SK-N-SH (cell line): ENCODE measurements at regions not wholly inside any gene's neighbourhood (a gene's known extent, or its start where the extent isn't known, plus 50 kb on each side); places are given as distances from the start of the nearest gene placed in this dataset.

ENCODE experiments used
- CTCF ChIA-PET: fragments of 300-600, 350-600 bp; formaldehyde crosslinking; extraction: SDS; loops from one replicate; lab custom pipeline; 2021; lab: Yijun Ruan, JAX
- POLR2A ChIA-PET: fragments of 350-600 bp; sonication (Branson Sonifier 250); formaldehyde crosslinking; extraction: SDS; loops from one replicate; lab custom pipeline; 2020; ENCODE audit warnings: antibody characterized with exemption, inconsistent platforms; lab: Yijun Ruan, JAX
- DNase-seq: peaks from one replicate; pipeline ENCODE4 v3.0.0; 2012
- H2AFZ ChIP-seq: fragments of 200-600 bp; sonication (generic); 2 replicates; pipeline ENCODE4 v1.8.1; 2016; ENCODE audit warnings: antibody characterized with exemption, mild to moderate bottlenecking, low read depth
- H3F3A ChIP-seq: fragments of 200-600 bp; sonication (generic); replicated peaks from 2 replicates; pipeline ENCODE3; 2016; ENCODE audit warnings: antibody characterized with exemption, mild to moderate bottlenecking; ENCODE audit not compliant: insufficient read depth
- H3K27ac ChIP-seq, 2 experiments: fragments of 200-500 bp in 1 of 2; fragments of 200-600 bp in 1 of 2; sonication (Bioruptor generic) in 1 of 2; sonication (generic), shearing (Covaris generic) in 1 of 2; 2 replicates each; pipeline versions ENCODE4 v1.5.1 to v1.6.1; 2014 to 2016; ENCODE audit warnings: low read depth in 2 of 2, inconsistent platforms in 1 of 2, low read length in 1 of 2, mild to moderate bottlenecking in 1 of 2, mixed read lengths in 1 of 2
- H3K27me3 ChIP-seq: fragments of 200-600 bp; sonication (generic), shearing (Covaris generic); 2 replicates; pipeline ENCODE4 v1.6.1; 2016; ENCODE audit warnings: mixed run types; ENCODE audit not compliant: insufficient read depth
- H3K36me3 ChIP-seq, 2 experiments: fragments of 200-500 bp in 1 of 2; fragments of 200-600 bp in 1 of 2; sonication (Bioruptor generic) in 1 of 2; sonication (generic) in 1 of 2; replicated peaks in 1 of 2; 2 replicates each; pipeline versions ENCODE3 to v1.5.1; 2014 to 2016; ENCODE audit warnings: low read length in 1 of 2, mild to moderate bottlenecking in 1 of 2; ENCODE audit not compliant: insufficient read depth in 2 of 2, control insufficient read depth in 1 of 2
- H3K4me1 ChIP-seq, 2 experiments: fragments of 200-500 bp in 1 of 2; fragments of 200-600 bp in 1 of 2; sonication (Bioruptor generic) in 1 of 2; sonication (generic), shearing (Covaris generic) in 1 of 2; 2 replicates each; pipeline versions ENCODE4 v1.5.1 to v1.6.1; 2014 to 2016; ENCODE audit warnings: low read depth in 1 of 2, low read length in 1 of 2, mixed run types in 1 of 2; ENCODE audit not compliant: insufficient read depth in 2 of 2, control insufficient read depth in 1 of 2
- H3K4me2 ChIP-seq: fragments of 200-600 bp; sonication (generic), shearing (Covaris generic); 2 replicates; pipeline ENCODE4 v1.6.1; 2017; ENCODE audit warnings: mixed run types
- H3K4me3 ChIP-seq, 2 experiments: fragments of 200-500 bp in 1 of 2; fragments of 200-600 bp in 1 of 2; sonication (Bioruptor generic) in 1 of 2; sonication (generic), shearing (Covaris generic) in 1 of 2; 2 replicates each; pipeline versions ENCODE4 v1.5.1 to v1.8.1; 2014 to 2016; ENCODE audit warnings: low read depth in 2 of 2, inconsistent platforms in 1 of 2, low read length in 1 of 2, mild to moderate bottlenecking in 1 of 2, mixed read lengths in 1 of 2, moderate library complexity in 1 of 2
- H3K79me2 ChIP-seq: fragments of 200-600 bp; sonication (generic); 2 replicates; pipeline ENCODE4 v1.8.1; 2017; ENCODE audit warnings: mild to moderate bottlenecking; ENCODE audit not compliant: insufficient read depth
- H3K9ac ChIP-seq: fragments of 200-600 bp; sonication (generic); 2 replicates; pipeline ENCODE4 v1.6.1; 2017; ENCODE audit warnings: mixed run types
- H3K9me2 ChIP-seq: fragments of 200-600 bp; sonication (generic); 2 replicates; pipeline ENCODE4 v1.6.1; 2017; ENCODE audit warnings: mixed run types
- H3K9me3 ChIP-seq: fragments of 200-600 bp; sonication (generic); 2 replicates; pipeline ENCODE4 v1.6.1; 2017; ENCODE audit warnings: mixed run types, mild to moderate bottlenecking, moderate library complexity
- H4K20me1 ChIP-seq: fragments of 200-600 bp; sonication (generic); 2 replicates; pipeline ENCODE4 v1.6.1; 2017; ENCODE audit warnings: mild to moderate bottlenecking, mixed run types; ENCODE audit not compliant: insufficient read depth
- CTCF ChIP-seq: fragments of 200-600 bp; sonication (generic); IDR thresholded peaks from 2 replicates; pipeline ENCODE4 v1.6.1; 2017; ENCODE audit warnings: antibody characterized with exemption, mild to moderate bottlenecking, moderate library complexity
- ELF1 ChIP-seq: IDR thresholded peaks from 2 replicates; pipeline ENCODE4 v1.4.0; 2012
- EZH2phosphoT487 ChIP-seq: fragments of 200-600 bp; sonication (generic); IDR thresholded peaks from 2 replicates; pipeline ENCODE4 v1.6.1; 2017; ENCODE audit warnings: low read depth, mixed run types, mild to moderate bottlenecking, antibody characterized with exemption, moderate library complexity, borderline replicate concordance
- FOSL2 ChIP-seq: IDR thresholded peaks from 2 replicates; pipeline ENCODE4 v1.4.0; 2012; ENCODE audit warnings: low read depth, mild to moderate bottlenecking, moderate library complexity, borderline replicate concordance
- GABPA ChIP-seq: IDR thresholded peaks from 2 replicates; pipeline ENCODE4 v1.4.0; 2012; ENCODE audit warnings: low read depth, mild to moderate bottlenecking
- GATA2 ChIP-seq: sonication (generic); formaldehyde crosslinking; IDR thresholded peaks from 2 replicates; pipeline ENCODE4 v1.5.0; 2020; ENCODE audit warnings: mild to moderate bottlenecking, missing genetic modification reagents
- MXI1 ChIP-seq: IDR thresholded peaks from 2 replicates; pipeline ENCODE4 v1.6.1; 2012; ENCODE audit warnings: mild to moderate bottlenecking, low read depth, low read length, improper control_type of control experiment
- NFIC ChIP-seq: IDR thresholded peaks from 2 replicates; pipeline ENCODE4 v1.4.0; 2012; ENCODE audit warnings: borderline replicate concordance
- RAD21 ChIP-seq: IDR thresholded peaks from 2 replicates; pipeline ENCODE4 v1.6.1; 2012; ENCODE audit warnings: mild to moderate bottlenecking, low read length
- RCOR1 ChIP-seq: fragments of 150-350 bp; IDR thresholded peaks from 2 replicates; pipeline ENCODE4 v1.6.1; 2017; ENCODE audit warnings: antibody characterized with exemption, low read length
- SIN3A ChIP-seq: IDR thresholded peaks from 2 replicates; pipeline ENCODE4 v1.6.1; 2012; ENCODE audit warnings: low read depth, mild to moderate bottlenecking, low read length, moderate library complexity, borderline replicate concordance
- SMC3 ChIP-seq: IDR thresholded peaks from 2 replicates; pipeline ENCODE4 v1.6.1; 2012; ENCODE audit warnings: low read depth, low read length, improper control_type of control experiment
- USF2 ChIP-seq: fragments of 150-350 bp; IDR thresholded peaks from 2 replicates; pipeline ENCODE4 v1.6.1; 2017; ENCODE audit warnings: antibody characterized with exemption, low read length, low read depth, borderline replicate concordance
- WGBS: methylation state at CpG from one replicate; pipeline ENCODE4 v1.1.6; 2017; ENCODE audit warnings: low lambda C conversion rate; 5-methylcytosine and 5-hydroxymethylcytosine counted together

- Histone ChIP-seq H3K27ac (no peak overlapping the region), H3K9me2 (no peaks in the 10 kb centered on the region), H4K20me1 (no peaks in the 10 kb centered on the region), H3K79me2 (no peaks in the 10 kb centered on the region), H3K36me3 (no peaks in the 10 kb centered on the region), H3K4me1 (no peaks in the 10 kb centered on the region), H3K27me3 (no peaks in the 10 kb centered on the region), H3F3A (peaks cover 4% of the 10 kb centered on the region), H3K9me3 (0 out of 2 replicates have a peak, but pooled peaks cover 19% of the 10 kb centered on the region), H3K9ac (no peak overlapping the region), H3K4me2 (no peak overlapping the region), H2AFZ (no peak overlapping the region), H3K4me3 (no peak overlapping the region)
- CTCF ChIA-PET = no interaction called here
- DNase-seq = no peak
- TF ChIP-seq MXI1 = no peak
- TF ChIP-seq EZH2phosphoT487 = no peak
- POLR2A ChIA-PET = no interaction called here
- WGBS = no CpG with 5 or more reads among the region's 2 CpGs
Observed at GRCh38 chr6:140554421-140554820, 1180.0 kb upstream of the CITED2 start.

- Histone ChIP-seq H3K9me2 (no peaks in the 10 kb centered on the region), H2AFZ (no peak overlapping the region), H4K20me1 (no peaks in the 10 kb centered on the region), H3K4me3 (no peak overlapping the region), H3F3A (peaks cover 4% of the 10 kb centered on the region), H3K4me1 (no peaks in the 10 kb centered on the region), H3K27me3 (no peaks in the 10 kb centered on the region), H3K27ac (no peak overlapping the region), H3K9me3 (0 out of 2 replicates have a peak, but pooled peaks cover 15% of the 10 kb centered on the region), H3K9ac (no peak overlapping the region), H3K36me3 (no peaks in the 10 kb centered on the region), H3K79me2 (no peaks in the 10 kb centered on the region), H3K4me2 (no peak overlapping the region)
- DNase-seq = no peak
- POLR2A ChIA-PET = no interaction called here
- 69% methylated on average over 1 of the region's 1 CpG for WGBS
- CTCF ChIA-PET = no interaction called here
- TF ChIP-seq ELF1 (no peak), RAD21 (no peak), USF2 (no peak), GABPA (no peak), SIN3A (no peak), CTCF (no peak), NFIC (no peak), SMC3 (no peak), FOSL2 (no peak), RCOR1 (no peak), GATA2 (CRISPR knock-in tag) (no peak)
Observed at GRCh38 chr6:140548366-140548765, 1173.9 kb upstream of the CITED2 start.
